Esophagus squamous epithelium (tissue), 5 donors: ENCODE measurements at regions not wholly inside any gene's neighbourhood (a gene's known extent, or its start where the extent isn't known, plus 50 kb on each side); places are given as distances from the start of the nearest gene placed in this dataset.
"Not testable (repeated sequence)": the region's sequence is repeated elsewhere in the genome, so short reads cannot be mapped to it uniquely, and the experiment has no call there.

Experiments used
- DNase-seq: peaks from one replicate; lab custom pipeline; 2025; lab: John Stamatoyannopoulos, UW
- H3K27ac ChIP-seq, 4 donors: fragments of 200-600 bp; sonication (generic); one replicate each; pipeline ENCODE4 v1.5.1; 2016 to 2019; ENCODE audit warnings: mild to moderate bottlenecking in 1 of 4
- H3K27me3 ChIP-seq, 4 donors: fragments of 200-600 bp; sonication (generic); 1 replicate in 3 of 4; 2 replicates in 1 of 4; pipeline versions ENCODE4 v1.5.1 to v1.6.0; 2017 to 2021; ENCODE audit warnings: antibody characterized with exemption in 1 of 4
- H3K36me3 ChIP-seq, 3 donors: fragments of 200-600 bp; sonication (generic); one replicate each; pipeline ENCODE4 v1.5.1; 2016 to 2019
- H3K4me1 ChIP-seq, 3 donors: fragments of 200-600 bp; sonication (generic); one replicate each; pipeline ENCODE4 v1.5.1; 2017 to 2019
- H3K4me3 ChIP-seq, 4 donors: fragments of 200-600 bp; sonication (generic); 1 replicate in 3 of 4; 2 replicates in 1 of 4; pipeline ENCODE4 v1.5.1; 2016 to 2019; ENCODE audit warnings: mild to moderate bottlenecking in 2 of 4, moderate library complexity in 1 of 4
- H3K9me3 ChIP-seq, 3 donors: fragments of 200-600 bp; sonication (generic); one replicate each; pipeline ENCODE4 v1.5.1; 2016 to 2019
- CTCF ChIP-seq, 6 experiments: fragments of 450-650 bp in 4 of 6; fragments of 200-600 bp in 2 of 6; sonication (generic) in 2 of 6; IDR thresholded peaks; one replicate each; pipeline ENCODE4 v1.5.1; 2016 to 2019; ENCODE audit warnings: antibody characterized with exemption in 6 of 6, mild to moderate bottlenecking in 4 of 6, moderate library complexity in 4 of 6
- POLR2A ChIP-seq, 4 donors: fragments of 450-650 bp; IDR thresholded peaks; one replicate each; pipeline ENCODE4 v1.6.1; 2017; ENCODE audit warnings: antibody characterized with exemption in 4 of 4, mild to moderate bottlenecking in 4 of 4, moderate library complexity in 3 of 4
- WGBS, 2 donors: methylation state at CpG; one replicate each; pipeline ENCODE4 v1.1.5; 2018; 5-methylcytosine and 5-hydroxymethylcytosine counted together
- intact Hi-C: fragments of 100-400 bp; cut with DNase I; formaldehyde crosslinking; loops from one replicate; pipeline ENCODE4 v1.15.0; 2022
- donor health status: DM: yes; HTN: yes; CAD: no.

GRCh38 chr20:29443819-29444218, 1813.6 kb upstream of the DEFB115 start:
- WGBS, 2 donors, result 52 to 61% methylated on average over 3 of the region's 3 CpGs
- TF ChIP-seq CTCF (IDR thresholded peaks at IDR 0.05) (no peak), POLR2A (IDR thresholded peaks at IDR 0.05) (no peak)
- intact Hi-C loops, result no loop called here

GRCh38 chr20:29445050-29445907, 1812.2 kb upstream of the DEFB115 start:
- peaks cover 0 to 26% (median 0%) of the 10 kb centered on the region in 4 donors for H3K27me3 ChIP-seq
- peak overlapping the region in 2 of 4 donors; percentile 32 to 43 for H3K4me3 ChIP-seq
- H3K4me1 ChIP-seq, result peaks cover 0 to 16% (median 0%) of the 10 kb centered on the region in 3 donors
- H3K9me3 ChIP-seq, intact Hi-C loops, H3K36me3 ChIP-seq, DNase-seq: not testable (repeated sequence)
- peak overlapping the region in 1 of 4 donors; percentile 74 for H3K27ac ChIP-seq
- 39 to 58% methylated on average over 14 to 21 of the region's 28 CpGs for WGBS, 2 donors

More at GRCh38 chr20:29443819-29444218, 1813.6 kb upstream of the DEFB115 start:
- Histone ChIP-seq H3K36me3 (no peaks in the 10 kb centered on the region), H3K9me3 (peaks cover 0 to 4% (median 0%) of the 10 kb centered on the region in 3 donors), H3K27me3 (peaks cover 0 to 24% (median 0%) of the 10 kb centered on the region in 4 donors), H3K27ac (no peak overlapping the region), H3K4me3 (no peak overlapping the region), H3K4me1 (peaks cover 0 to 16% (median 0%) of the 10 kb centered on the region in 3 donors)
- DNase-seq, result no peak

GRCh38 chr20:29447517-29448484, 1809.7 kb upstream of the DEFB115 start:
- not testable (repeated sequence) for H3K36me3 ChIP-seq, DNase-seq

GRCh38 chr20:29448806-29449470, 1808.5 kb upstream of the DEFB115 start:
- Histone ChIP-seq H3K27me3 (peaks cover 0 to 26% (median 0%) of the 10 kb centered on the region in 4 donors), H3K36me3 (no peaks in the 10 kb centered on the region), H3K4me1 (peaks cover 0 to 7% (median 0%) of the 10 kb centered on the region in 3 donors), H3K27ac (no peak overlapping the region), H3K9me3 (peaks cover 0 to 4% (median 0%) of the 10 kb centered on the region in 3 donors), H3K4me3 (no peak overlapping the region)
- intact Hi-C loops, result no loop called here
- no peak for DNase-seq
- TF ChIP-seq POLR2A (IDR thresholded peaks at IDR 0.05), result no peak
- TF ChIP-seq CTCF (IDR thresholded peaks at IDR 0.05), result no peak
- WGBS, 2 donors, result 83 to 100% methylated on average over 3 to 10 of the region's 23 CpGs

More at GRCh38 chr20:29447517-29448484, 1809.7 kb upstream of the DEFB115 start:
- H3K9me3 ChIP-seq, intact Hi-C loops, H3K27ac ChIP-seq: not testable (repeated sequence)
- peaks cover 0 to 16% (median 0%) of the 10 kb centered on the region in 3 donors for H3K4me1 ChIP-seq
- peak overlapping the region in 1 of 4 donors; percentile 34 for H3K4me3 ChIP-seq
- 61 to 65% methylated on average over 15 to 25 of the region's 52 CpGs for WGBS, 2 donors
- peaks cover 0 to 26% (median 0%) of the 10 kb centered on the region in 4 donors for H3K27me3 ChIP-seq

- H3K27me3 ChIP-seq, result peaks cover 0 to 17% (median 0%) of the 10 kb centered on the region in 4 donors
- H3K4me1 ChIP-seq, result no peaks in the 10 kb centered on the region
- H3K4me3 ChIP-seq, result no peak overlapping the region
- WGBS, 2 donors, result 64 to 78% methylated on average over 7 to 8 of the region's 8 CpGs
- no peak overlapping the region for H3K27ac ChIP-seq
- no peaks in the 10 kb centered on the region for H3K36me3 ChIP-seq
- H3K9me3 ChIP-seq, result peaks cover 0 to 4% (median 0%) of the 10 kb centered on the region in 3 donors
- DNase-seq, result no peak
- intact Hi-C loops, result no loop called here
- no peak for TF ChIP-seq POLR2A (IDR thresholded peaks at IDR 0.05)
- no peak for TF ChIP-seq CTCF (IDR thresholded peaks at IDR 0.05)
Observed at GRCh38 chr20:29452186-29452585, 1805.3 kb upstream of the DEFB115 start.

- H3K27me3 ChIP-seq, H3K9me3 ChIP-seq, H3K36me3 ChIP-seq, intact Hi-C loops, H3K4me3 ChIP-seq, DNase-seq, H3K4me1 ChIP-seq, H3K27ac ChIP-seq: not testable (repeated sequence)
- WGBS, 2 donors, result 55 to 56% methylated on average over 6 to 7 of the region's 7 CpGs
Observed at GRCh38 chr20:29456987-29457693, 1800.3 kb upstream of the DEFB115 start.
